SK-N-SH treated with all-trans-retinoic acid at 6 μM for 48 hours (cell line): ENCODE measurements at regions not wholly inside any gene's neighbourhood (a gene's known extent, or its start where the extent isn't known, plus 50 kb on each side); places are given as distances from the start of the nearest gene placed in this dataset.
"Not testable (repeated sequence)": the region's sequence is repeated elsewhere in the genome, so short reads cannot be mapped to it uniquely, and the experiment has no call there.

Experiments used
- ATAC-seq: fragments of 200-7000 bp; cut with Tn5 transposase; 3 replicates; pipeline ENCODE4 v1.9.1; 2020; ENCODE audit warnings: mild to moderate bottlenecking, moderate library complexity
- ARNTL ChIP-seq: fragments of 450-650 bp; formaldehyde crosslinking; IDR thresholded peaks from 2 replicates; pipeline ENCODE4 v1.5.0; 2020; ENCODE audit warnings: low read depth, mild to moderate bottlenecking, moderate library complexity, borderline replicate concordance
- BACH2 ChIP-seq: fragments of 250-450 bp; sonication (Bioruptor Pico); IDR thresholded peaks from 2 replicates; pipeline ENCODE4 v1.9.0; 2021; ENCODE audit warnings: mild to moderate bottlenecking, borderline replicate concordance
- CREB5 ChIP-seq: fragments of 250-450 bp; sonication (Bioruptor Pico); IDR thresholded peaks from 2 replicates; pipeline ENCODE4 v1.5.1; 2020; ENCODE audit warnings: low read depth, mild to moderate bottlenecking, moderate library complexity
- CSDC2 ChIP-seq: fragments of 250-450 bp; sonication (Bioruptor Pico); IDR thresholded peaks from 2 replicates; pipeline ENCODE4 v1.5.0; 2020; ENCODE audit warnings: mild to moderate bottlenecking, moderate library complexity
- CSRNP3 ChIP-seq: fragments of 250-450 bp; sonication (Bioruptor Pico); IDR thresholded peaks from 2 replicates; pipeline ENCODE4 v1.5.1; 2021; ENCODE audit warnings: mild to moderate bottlenecking, moderate library complexity
- ESRRG ChIP-seq: fragments of 250-450 bp; sonication (Bioruptor Pico); IDR thresholded peaks from 2 replicates; pipeline ENCODE4 v1.6.1; 2021; ENCODE audit warnings: mild to moderate bottlenecking
- GLIS3 ChIP-seq: fragments of 250-450 bp; sonication (Bioruptor Pico); IDR thresholded peaks from 2 replicates; pipeline ENCODE4 v1.5.0; 2020; ENCODE audit warnings: mild to moderate bottlenecking, moderate library complexity
- ISL1 ChIP-seq: fragments of 250-450 bp; sonication (Bioruptor Pico); IDR thresholded peaks from 2 replicates; pipeline ENCODE4 v2.1.2; 2022; ENCODE audit warnings: mild to moderate bottlenecking, moderate library complexity
- PATZ1 ChIP-seq: fragments of 250-450 bp; sonication (Bioruptor Pico); IDR thresholded peaks from 2 replicates; pipeline ENCODE4 v1.8.0; 2020; ENCODE audit warnings: mild to moderate bottlenecking, moderate library complexity, borderline replicate concordance
- POU6F1 ChIP-seq: fragments of 250-450 bp; sonication (Bioruptor Pico); IDR thresholded peaks from 2 replicates; pipeline ENCODE4 v1.8.0; 2021; ENCODE audit warnings: low read depth, mild to moderate bottlenecking, moderate library complexity, borderline replicate concordance
- PPARA ChIP-seq: fragments of 250-450 bp; sonication (Bioruptor Pico); IDR thresholded peaks from 2 replicates; pipeline ENCODE4 v1.5.0; 2020; ENCODE audit warnings: mild to moderate bottlenecking, borderline replicate concordance
- RARB ChIP-seq: fragments of 250-450 bp; sonication (Bioruptor Pico); IDR thresholded peaks from 2 replicates; pipeline ENCODE4 v1.8.0; 2021; ENCODE audit warnings: mild to moderate bottlenecking, moderate library complexity
- SNAI2 ChIP-seq: fragments of 250-450 bp; sonication (Bioruptor Pico); IDR thresholded peaks from 2 replicates; pipeline ENCODE4 v1.5.0; 2020; ENCODE audit warnings: mild to moderate bottlenecking, moderate library complexity
- TCF4 ChIP-seq: fragments of 250-450 bp; sonication (Bioruptor Pico); IDR thresholded peaks from 2 replicates; pipeline ENCODE4 v1.8.0; 2021; ENCODE audit warnings: mild to moderate bottlenecking, moderate library complexity, borderline replicate concordance
- TSHZ2 ChIP-seq: fragments of 250-450 bp; sonication (Bioruptor Pico); IDR thresholded peaks from 2 replicates; pipeline ENCODE4 v1.5.0; 2020; ENCODE audit warnings: mild to moderate bottlenecking, moderate library complexity
- ZC3H10 ChIP-seq: fragments of 250-450 bp; sonication (Bioruptor Pico); IDR thresholded peaks from 2 replicates; pipeline ENCODE4 v1.5.1; 2021; ENCODE audit warnings: mild to moderate bottlenecking, moderate library complexity
- ZFP3 ChIP-seq: fragments of 250-450 bp; sonication (Bioruptor Pico); IDR thresholded peaks from 2 replicates; pipeline ENCODE4 v1.5.0; 2020; ENCODE audit warnings: mild to moderate bottlenecking, moderate library complexity
- ZFP30 ChIP-seq: fragments of 450-650 bp; formaldehyde crosslinking; IDR thresholded peaks from 2 replicates; pipeline ENCODE4 v1.5.0; 2022; ENCODE audit warnings: mild to moderate bottlenecking, moderate library complexity
- ZNF565 ChIP-seq: fragments of 450-650 bp; formaldehyde crosslinking; conservative IDR thresholded peaks from 2 replicates; pipeline ENCODE4 v1.5.0; 2020; ENCODE audit warnings: low read depth, mild to moderate bottlenecking, moderate library complexity
- ZNF70 ChIP-seq: fragments of 450-650 bp; formaldehyde crosslinking; IDR thresholded peaks from 2 replicates; pipeline ENCODE4 v1.5.0; 2020; ENCODE audit warnings: mild to moderate bottlenecking, moderate library complexity
- ZNF8 ChIP-seq: fragments of 450-650 bp; formaldehyde crosslinking; IDR thresholded peaks from 2 replicates; pipeline ENCODE4 v1.5.0; 2020; ENCODE audit warnings: mild to moderate bottlenecking, moderate library complexity

GRCh38 chr7:35853194-35853593 lies 52.3 kb downstream of the SEPTIN7 start:
- ATAC-seq: not testable (repeated sequence)

- TF ChIP-seq ISL1 (CRISPR knock-in tag) (no peak), ZFP30 (CRISPR knock-in tag) (no peak), ESRRG (CRISPR knock-in tag) (no peak)
- TF ChIP-seq, all 23 proteins: peak for 0
- no peak for ATAC-seq
Measured at GRCh38 chr7:35854311-35854710, 53.5 kb downstream of the SEPTIN7 start.

GRCh38 chr7:35856175-35856574 lies 55.3 kb downstream of the SEPTIN7 start:
- TF ChIP-seq ZC3H10 (CRISPR knock-in tag): no peak
- TF ChIP-seq ZNF8: peak; percentile 99
- no peak for ATAC-seq

GRCh38 chr7:35860664-35861063 lies 59.8 kb downstream of the SEPTIN7 start:
- ATAC-seq: no peak
- TF ChIP-seq PATZ1 (CRISPR knock-in tag): no peak
- no peak for TF ChIP-seq ZNF565
- no peak for TF ChIP-seq SNAI2
- TF ChIP-seq ZNF70: no peak
- no peak for TF ChIP-seq PPARA (CRISPR knock-in tag)
- TF ChIP-seq TSHZ2 (CRISPR knock-in tag): no peak
- TF ChIP-seq POU6F1 (CRISPR knock-in tag): no peak
- TF ChIP-seq ESRRG (CRISPR knock-in tag): no peak
- TF ChIP-seq CSRNP3: no peak
- no peak for TF ChIP-seq ISL1 (CRISPR knock-in tag)
- TF ChIP-seq ARNTL (CRISPR knock-in tag): no peak
- no peak for TF ChIP-seq ZFP3 (CRISPR knock-in tag)
- TF ChIP-seq CREB5 (CRISPR knock-in tag): no peak
- TF ChIP-seq ZC3H10 (CRISPR knock-in tag): no peak
- TF ChIP-seq ZNF8: no peak
- TF ChIP-seq BACH2: no peak
- TF ChIP-seq, all 23 proteins: peak for 0

GRCh38 chr7:35865287-35865686 lies 64.4 kb downstream of the SEPTIN7 start:
- ATAC-seq: no peak
- TF ChIP-seq PPARA (CRISPR knock-in tag) (no peak), GLIS3 (no peak), ZFP3 (CRISPR knock-in tag) (no peak), SNAI2 (no peak), ARNTL (CRISPR knock-in tag) (no peak), RARB (CRISPR knock-in tag) (no peak), TSHZ2 (CRISPR knock-in tag) (no peak), TCF4 (CRISPR knock-in tag) (no peak), CSRNP3 (no peak), BACH2 (no peak), CSDC2 (no peak)
